ENCODE measurements at regions not wholly inside any gene's neighbourhood (a gene's known extent, or its start where the extent isn't known, plus 50 kb on each side); places are given as distances from the start of the nearest gene placed in this dataset.
A peak's percentile ranks its signal among the peaks of the same experiment; 100 is the strongest.

- peak in 1 of 2 donors; percentile 40 for DNase-seq
- no peak overlapping the region for H3K27ac ChIP-seq (ENCODE audit: low read depth in 1 of 2, low read length in 2 of 2)
- no peak for ATAC-seq (ENCODE audit: low FRiP score)
- no peaks in the 10 kb centered on the region for H3K4me1 ChIP-seq (ENCODE audit: control insufficient read depth in 1 of 2, insufficient read depth in 2 of 2, low read length in 2 of 2)
- H3K9me3 ChIP-seq (ENCODE audit: control insufficient read depth, low read length), result no peaks in the 10 kb centered on the region
- no peaks in the 10 kb centered on the region for H3K36me3 ChIP-seq (ENCODE audit: control insufficient read depth in 1 of 2, insufficient read depth in 2 of 2, low read length in 1 of 2)
- 73 to 76% methylated on average over 15 of the region's 15 CpGs for WGBS, 2 donors
- H3K4me3 ChIP-seq (ENCODE audit: low read length in 2 of 2), result no peak overlapping the region
- H3K27me3 ChIP-seq (ENCODE audit: control insufficient read depth in 1 of 2, insufficient read depth in 2 of 2, low read length in 1 of 2), result no peaks in the 10 kb centered on the region
- intact Hi-C loops (cut with DNase I), result no loop called here
Observed at GRCh38 chr11:134584001-134584561, 172.0 kb upstream of the B3GAT1 start.

DNA sequence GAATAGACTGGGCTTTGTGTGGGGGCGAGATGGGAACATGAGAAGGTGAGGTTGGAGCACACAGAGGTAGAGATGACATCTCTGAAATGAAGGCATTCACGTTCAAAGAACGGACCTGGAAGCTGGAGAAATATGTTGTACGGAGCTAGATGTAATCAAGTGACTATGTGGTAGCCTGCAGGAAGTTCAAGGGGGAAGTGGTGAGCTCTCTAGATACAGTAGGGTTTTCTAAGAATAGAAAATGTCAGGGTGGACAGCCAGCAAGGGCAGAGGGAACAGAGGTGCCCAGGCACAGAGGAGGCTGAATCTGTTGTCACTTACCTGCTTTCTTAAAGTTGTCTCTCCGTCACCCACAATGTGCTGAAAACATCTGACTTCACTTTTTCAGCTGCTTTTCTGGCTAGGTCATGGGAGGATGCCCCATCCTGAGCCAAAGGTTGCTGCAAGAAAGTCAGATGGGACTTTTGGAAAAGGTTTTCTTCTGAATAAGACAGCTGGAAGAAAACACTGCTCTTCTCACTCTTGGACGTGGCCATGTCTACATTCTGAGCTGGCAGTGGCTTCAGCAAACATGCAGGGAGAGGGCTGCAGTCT lies 171.5 kb upstream of the B3GAT1 start:
- DNase-seq (peak in 1 of 2 donors; percentile 7), ATAC-seq (ENCODE audit: low FRiP score) (no peak)
- no peaks in the 10 kb centered on the region for H3K27me3 ChIP-seq (ENCODE audit: control insufficient read depth in 1 of 2, insufficient read depth in 2 of 2, low read length in 1 of 2)

GRCh38 chr11:134582770-134583095 lies 170.7 kb upstream of the B3GAT1 start:
- no peaks in the 10 kb centered on the region for H3K36me3 ChIP-seq (ENCODE audit: control insufficient read depth in 1 of 2, insufficient read depth in 2 of 2, low read length in 1 of 2)
- DNase-seq (no peak), ATAC-seq (ENCODE audit: low FRiP score) (no peak)
- no peaks in the 10 kb centered on the region for H3K27me3 ChIP-seq (ENCODE audit: control insufficient read depth in 1 of 2, insufficient read depth in 2 of 2, low read length in 1 of 2)
- no peak overlapping the region for H3K4me3 ChIP-seq (ENCODE audit: low read length in 2 of 2)
- H3K9me3 ChIP-seq (ENCODE audit: control insufficient read depth, low read length), result no peaks in the 10 kb centered on the region
- intact Hi-C loops (cut with DNase I), result no loop called here
- H3K4me1 ChIP-seq (ENCODE audit: control insufficient read depth in 1 of 2, insufficient read depth in 2 of 2, low read length in 2 of 2), result no peaks in the 10 kb centered on the region
- 54 to 67% methylated on average over 1 of the region's 1 CpG for WGBS, 2 donors
- H3K27ac ChIP-seq (ENCODE audit: low read depth in 1 of 2, low read length in 2 of 2), result no peak overlapping the region

More for the DNA sequence above, 171.5 kb upstream of the B3GAT1 start:
- Histone ChIP-seq H3K4me1 (ENCODE audit: control insufficient read depth in 1 of 2, insufficient read depth in 2 of 2, low read length in 2 of 2) (no peaks in the 10 kb centered on the region), H3K4me3 (ENCODE audit: low read length in 2 of 2) (no peak overlapping the region), H3K27ac (ENCODE audit: low read depth in 1 of 2, low read length in 2 of 2) (no peak overlapping the region), H3K36me3 (ENCODE audit: control insufficient read depth in 1 of 2, insufficient read depth in 2 of 2, low read length in 1 of 2) (no peaks in the 10 kb centered on the region), H3K9me3 (ENCODE audit: control insufficient read depth, low read length) (no peaks in the 10 kb centered on the region)
- intact Hi-C loops (cut with DNase I), result no loop called here
- WGBS, 2 donors, result 68 to 75% methylated on average over 6 of the region's 6 CpGs

GRCh38 chr11:134581966-134582769 lies 170.1 kb upstream of the B3GAT1 start:
- intact Hi-C loops (cut with DNase I), result no loop called here
- Histone ChIP-seq H3K4me3 (ENCODE audit: low read length in 2 of 2) (no peak overlapping the region), H3K36me3 (ENCODE audit: control insufficient read depth in 1 of 2, insufficient read depth in 2 of 2, low read length in 1 of 2) (no peaks in the 10 kb centered on the region), H3K9me3 (ENCODE audit: control insufficient read depth, low read length) (no peaks in the 10 kb centered on the region), H3K27me3 (ENCODE audit: control insufficient read depth in 1 of 2, insufficient read depth in 2 of 2, low read length in 1 of 2) (no peaks in the 10 kb centered on the region), H3K4me1 (ENCODE audit: control insufficient read depth in 1 of 2, insufficient read depth in 2 of 2, low read length in 2 of 2) (no peaks in the 10 kb centered on the region), H3K27ac (ENCODE audit: low read depth in 1 of 2, low read length in 2 of 2) (no peak overlapping the region)
- ATAC-seq (ENCODE audit: low FRiP score) (no peak), DNase-seq (peak in 1 of 2 donors; percentile 39)
- 84 to 88% methylated on average over 11 of the region's 11 CpGs for WGBS, 2 donors

DNA sequence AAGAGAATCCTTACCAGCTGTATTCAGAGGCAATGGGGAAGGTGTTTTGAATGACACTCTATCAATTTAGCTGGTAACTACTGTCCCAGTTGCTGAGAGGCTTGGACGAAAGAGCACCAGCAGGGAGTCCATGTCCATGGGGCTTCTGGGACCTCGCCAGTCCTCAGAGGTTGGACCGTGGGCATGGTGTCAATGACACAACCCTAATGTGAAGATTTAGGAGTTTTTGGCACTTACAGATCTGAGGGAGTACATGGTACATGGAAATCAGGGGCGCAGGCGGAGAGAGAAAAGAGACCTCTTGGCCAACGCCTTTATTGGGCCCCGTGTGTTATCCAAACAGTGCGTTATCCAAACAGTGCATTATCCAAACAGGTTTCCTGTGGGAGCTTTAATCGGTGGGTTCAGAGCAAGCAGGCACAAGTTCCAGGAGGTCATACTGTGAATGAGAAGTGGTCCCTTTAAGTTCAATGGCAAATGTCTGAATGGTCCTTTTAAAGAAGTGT lies 169.1 kb upstream of the B3GAT1 start:
- Histone ChIP-seq H3K4me3 (ENCODE audit: low read length in 2 of 2) (no peak overlapping the region), H3K9me3 (ENCODE audit: control insufficient read depth, low read length) (no peaks in the 10 kb centered on the region), H3K4me1 (ENCODE audit: control insufficient read depth in 1 of 2, insufficient read depth in 2 of 2, low read length in 2 of 2) (no peaks in the 10 kb centered on the region), H3K27me3 (ENCODE audit: control insufficient read depth in 1 of 2, insufficient read depth in 2 of 2, low read length in 1 of 2) (no peaks in the 10 kb centered on the region), H3K36me3 (ENCODE audit: control insufficient read depth in 1 of 2, insufficient read depth in 2 of 2, low read length in 1 of 2) (no peaks in the 10 kb centered on the region), H3K27ac (ENCODE audit: low read depth in 1 of 2, low read length in 2 of 2) (no peak overlapping the region)
- intact Hi-C loops (cut with DNase I), result no loop called here
- DNase-seq (peak in 1 of 2 donors; percentile 20), ATAC-seq (ENCODE audit: low FRiP score) (no peak)
- 68 to 71% methylated on average over 9 of the region's 9 CpGs for whole genome bisulfite sequencing, 2 donors

- Histone ChIP-seq H3K4me1 (ENCODE audit: control insufficient read depth in 1 of 2, insufficient read depth in 2 of 2, low read length in 2 of 2) (no peaks in the 10 kb centered on the region), H3K27ac (ENCODE audit: low read depth in 1 of 2, low read length in 2 of 2) (no peak overlapping the region), H3K27me3 (ENCODE audit: control insufficient read depth in 1 of 2, insufficient read depth in 2 of 2, low read length in 1 of 2) (no peaks in the 10 kb centered on the region), H3K9me3 (ENCODE audit: control insufficient read depth, low read length) (no peaks in the 10 kb centered on the region), H3K4me3 (ENCODE audit: low read length in 2 of 2) (no peak overlapping the region), H3K36me3 (ENCODE audit: control insufficient read depth in 1 of 2, insufficient read depth in 2 of 2, low read length in 1 of 2) (no peaks in the 10 kb centered on the region)
- peak in 1 of 2 donors; percentile 55 for DNase-seq
- intact Hi-C loops (cut with DNase I), result no loop called here
- WGBS, 2 donors, result 92 to 99% methylated on average over 8 of the region's 8 CpGs
- ATAC-seq (ENCODE audit: low FRiP score), result no peak
Observed at GRCh38 chr11:134580610-134580975, 168.6 kb upstream of the B3GAT1 start.

GRCh38 chr11:134579724-134580609 lies 167.9 kb upstream of the B3GAT1 start:
- Histone ChIP-seq H3K4me1 (ENCODE audit: control insufficient read depth in 1 of 2, insufficient read depth in 2 of 2, low read length in 2 of 2) (no peaks in the 10 kb centered on the region), H3K27me3 (ENCODE audit: control insufficient read depth in 1 of 2, insufficient read depth in 2 of 2, low read length in 1 of 2) (no peaks in the 10 kb centered on the region), H3K4me3 (ENCODE audit: low read length in 2 of 2) (no peak overlapping the region), H3K36me3 (ENCODE audit: control insufficient read depth in 1 of 2, insufficient read depth in 2 of 2, low read length in 1 of 2) (no peaks in the 10 kb centered on the region), H3K9me3 (ENCODE audit: control insufficient read depth, low read length) (no peaks in the 10 kb centered on the region), H3K27ac (ENCODE audit: low read depth in 1 of 2, low read length in 2 of 2) (no peak overlapping the region)
- DNase-seq (peak in 1 of 2 donors; percentile 23), ATAC-seq (ENCODE audit: low FRiP score) (no peak)
- intact Hi-C loops (cut with DNase I), result no loop called here
- 77 to 80% methylated on average over 15 to 16 of the region's 16 CpGs for WGBS, 2 donors

- Histone ChIP-seq H3K4me3 (ENCODE audit: low read length in 2 of 2) (no peak overlapping the region), H3K9me3 (ENCODE audit: control insufficient read depth, low read length) (no peaks in the 10 kb centered on the region), H3K4me1 (ENCODE audit: control insufficient read depth in 1 of 2, insufficient read depth in 2 of 2, low read length in 2 of 2) (no peaks in the 10 kb centered on the region), H3K27ac (ENCODE audit: low read depth in 1 of 2, low read length in 2 of 2) (no peak overlapping the region), H3K36me3 (ENCODE audit: control insufficient read depth in 1 of 2, insufficient read depth in 2 of 2, low read length in 1 of 2) (no peaks in the 10 kb centered on the region), H3K27me3 (ENCODE audit: control insufficient read depth in 1 of 2, insufficient read depth in 2 of 2, low read length in 1 of 2) (no peaks in the 10 kb centered on the region)
- intact Hi-C loops (cut with DNase I), result no loop called here
- WGBS, 2 donors, result 80 to 85% methylated on average over 21 to 22 of the region's 22 CpGs
- DNase-seq (peak in 1 of 2 donors; percentile 67), ATAC-seq (ENCODE audit: low FRiP score) (no peak)
Observed at GRCh38 chr11:134578807-134579723, 167.0 kb upstream of the B3GAT1 start.

All from aorta (tissue), 5 donors.